Germinal center (tissue), 1 donor: ENCODE measurements at regions not wholly inside any gene's neighbourhood (a gene's known extent, or its start where the extent isn't known, plus 50 kb on each side); places are given as distances from the start of the nearest gene placed in this dataset.

ENCODE experiments used
- DNase-seq: peaks from one replicate; pipeline ENCODE4 v3.0.0; 2012; ENCODE audit warnings: mixed read lengths, low spot score

GRCh38 chr7:155216475-155217272 lies 81.0 kb upstream of the INSIG1 start:
- no peak for DNase-seq

- DNase-seq: no peak
Measured at GRCh38 chr7:155217634-155218033, 80.0 kb upstream of the INSIG1 start.

GRCh38 chr7:155218276-155219153 lies 79.2 kb upstream of the INSIG1 start:
- no peak for DNase-seq

GRCh38 chr7:155219154-155219531 lies 78.5 kb upstream of the INSIG1 start:
- DNase-seq: no peak

- DNase-seq: no peak
Measured at GRCh38 chr7:155219947-155220769, 77.5 kb upstream of the INSIG1 start.

GRCh38 chr7:155220903-155221302 lies 76.8 kb upstream of the INSIG1 start:
- no peak for DNase-seq

GRCh38 chr7:155221547-155221946 lies 76.1 kb upstream of the INSIG1 start:
- no peak for DNase-seq

GRCh38 chr7:155222061-155222460 lies 75.6 kb upstream of the INSIG1 start:
- DNase-seq: no peak

GRCh38 chr7:155222573-155222972 lies 75.1 kb upstream of the INSIG1 start:
- DNase-seq: no peak

GRCh38 chr7:155223021-155223420 lies 74.7 kb upstream of the INSIG1 start:
- DNase-seq: no peak

GRCh38 chr7:155223503-155223902 lies 74.2 kb upstream of the INSIG1 start:
- no peak for DNase-seq

- no peak for DNase-seq
Measured at GRCh38 chr7:155224116-155224811, 73.4 kb upstream of the INSIG1 start.

- no peak for DNase-seq
Measured at GRCh38 chr7:155225095-155225494, 72.6 kb upstream of the INSIG1 start.

GRCh38 chr7:155225516-155225915 lies 72.2 kb upstream of the INSIG1 start:
- DNase-seq: no peak

GRCh38 chr7:155226261-155227003 lies 71.2 kb upstream of the INSIG1 start:
- DNase-seq: no peak

- DNase-seq: no peak
Measured at GRCh38 chr7:155227004-155227787, 70.5 kb upstream of the INSIG1 start.

- no peak for DNase-seq
Measured at GRCh38 chr7:155227788-155228458, 69.8 kb upstream of the INSIG1 start.

GRCh38 chr7:155228459-155228845 lies 69.2 kb upstream of the INSIG1 start:
- DNase-seq: no peak

- DNase-seq: no peak
Measured at GRCh38 chr7:155228894-155229293, 68.8 kb upstream of the INSIG1 start.
